DND-41 (cell line): ENCODE measurements at regions not wholly inside any gene's neighbourhood (a gene's known extent, or its start where the extent isn't known, plus 50 kb on each side); places are given as distances from the start of the nearest gene placed in this dataset.

Source experiments
- EZH2 ChIP-seq: IDR thresholded peaks from 3 replicates; pipeline ENCODE4 v1.6.1; 2012; ENCODE audit warnings: borderline replicate concordance, low read depth, mild to moderate bottlenecking, moderate library complexity, low read length, inconsistent platforms; ENCODE audit not compliant: severe bottlenecking
- TF ChIP-seq, protein P1 (sequence below): IDR thresholded peaks from 2 replicates; pipeline ENCODE4 v1.5.1; 2012; ENCODE audit warnings: borderline replicate concordance, low read length, moderate library complexity, mild to moderate bottlenecking; ENCODE audit not compliant: poor library complexity, severe bottlenecking; ENCODE audit errors: extremely low read depth

- TF ChIP-seq, protein P1, sequence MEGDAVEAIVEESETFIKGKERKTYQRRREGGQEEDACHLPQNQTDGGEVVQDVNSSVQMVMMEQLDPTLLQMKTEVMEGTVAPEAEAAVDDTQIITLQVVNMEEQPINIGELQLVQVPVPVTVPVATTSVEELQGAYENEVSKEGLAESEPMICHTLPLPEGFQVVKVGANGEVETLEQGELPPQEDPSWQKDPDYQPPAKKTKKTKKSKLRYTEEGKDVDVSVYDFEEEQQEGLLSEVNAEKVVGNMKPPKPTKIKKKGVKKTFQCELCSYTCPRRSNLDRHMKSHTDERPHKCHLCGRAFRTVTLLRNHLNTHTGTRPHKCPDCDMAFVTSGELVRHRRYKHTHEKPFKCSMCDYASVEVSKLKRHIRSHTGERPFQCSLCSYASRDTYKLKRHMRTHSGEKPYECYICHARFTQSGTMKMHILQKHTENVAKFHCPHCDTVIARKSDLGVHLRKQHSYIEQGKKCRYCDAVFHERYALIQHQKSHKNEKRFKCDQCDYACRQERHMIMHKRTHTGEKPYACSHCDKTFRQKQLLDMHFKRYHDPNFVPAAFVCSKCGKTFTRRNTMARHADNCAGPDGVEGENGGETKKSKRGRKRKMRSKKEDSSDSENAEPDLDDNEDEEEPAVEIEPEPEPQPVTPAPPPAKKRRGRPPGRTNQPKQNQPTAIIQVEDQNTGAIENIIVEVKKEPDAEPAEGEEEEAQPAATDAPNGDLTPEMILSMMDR, result no peak
- TF ChIP-seq EZH2, result no peak
Observed at GRCh38 chr2:150911766-150912280, 349.8 kb downstream of the RBM43 start.
